ENCODE measurements at regions not wholly inside any gene's neighbourhood (a gene's known extent, or its start where the extent isn't known, plus 50 kb on each side); places are given as distances from the start of the nearest gene placed in this dataset.
A peak's percentile ranks its signal among the peaks of the same experiment; 100 is the strongest.
"Not testable (repeated sequence)": the region's sequence is repeated elsewhere in the genome, so short reads cannot be mapped to it uniquely, and the experiment has no call there.

GRCh38 chr2:156254637-156255067 lies 77.9 kb downstream of the NR4A2 start:
- DNase-seq = not testable (repeated sequence)

- no peak for DNase-seq
Measured at GRCh38 chr2:156253765-156254164, 78.8 kb downstream of the NR4A2 start.

- DNase-seq = no peak
Measured at GRCh38 chr2:156242874-156243273, 89.6 kb downstream of the NR4A2 start.

GRCh38 chr2:156237558-156237957 lies 95.0 kb downstream of the NR4A2 start:
- DNase-seq = no peak

GRCh38 chr2:156229724-156230362 lies 102.7 kb downstream of the NR4A2 start:
- DNase-seq = no peak

GRCh38 chr2:156223328-156223727 lies 109.2 kb downstream of the NR4A2 start:
- DNase-seq = not testable (repeated sequence)

GRCh38 chr2:156221703-156222102 lies 110.8 kb downstream of the NR4A2 start:
- DNase-seq = no peak

- no peak for DNase-seq
Measured at GRCh38 chr2:156219491-156220100, 112.9 kb downstream of the NR4A2 start.

- no peak for DNase-seq
Measured at GRCh38 chr2:156215656-156216055, 116.9 kb downstream of the NR4A2 start.

- no peak for DNase-seq
Measured at GRCh38 chr2:156211318-156211717, 121.2 kb downstream of the NR4A2 start.

- no peak for DNase-seq
Measured at GRCh38 chr2:156206355-156206754, 126.2 kb downstream of the NR4A2 start.

GRCh38 chr2:156199588-156199987 lies 132.9 kb downstream of the NR4A2 start:
- no peak for DNase-seq

- DNase-seq = peak; percentile 18
Measured at GRCh38 chr2:156196031-156196430, 136.5 kb downstream of the NR4A2 start.

GRCh38 chr2:156192468-156192867 lies 140.1 kb downstream of the NR4A2 start:
- DNase-seq = no peak

- DNase-seq = no peak
Measured at GRCh38 chr2:156191527-156191926, 141.0 kb downstream of the NR4A2 start.

GRCh38 chr2:156190517-156190916 lies 142.0 kb downstream of the NR4A2 start:
- DNase-seq = no peak

- DNase-seq = no peak
Measured at GRCh38 chr2:156189584-156189983, 142.9 kb downstream of the NR4A2 start.

- no peak for DNase-seq
Measured at GRCh38 chr2:156189143-156189542, 143.4 kb downstream of the NR4A2 start.

- peak; percentile 77 for DNase-seq
Measured at GRCh38 chr2:156182132-156182531, 150.4 kb downstream of the NR4A2 start.

GRCh38 chr2:156181208-156181607 lies 151.3 kb downstream of the NR4A2 start:
- DNase-seq = no peak

GRCh38 chr2:156177654-156178053 lies 154.9 kb downstream of the NR4A2 start:
- DNase-seq = no peak

- DNase-seq = no peak
Measured at GRCh38 chr2:156175946-156176345, 156.6 kb downstream of the NR4A2 start.

- no peak for DNase-seq
Measured at GRCh38 chr2:156170929-156171328, 161.6 kb downstream of the NR4A2 start.

- DNase-seq = no peak
Measured at GRCh38 chr2:156165742-156166141, 166.8 kb downstream of the NR4A2 start.

Measured in tongue (tissue), 1 donor.